HG02840 (cell line): ENCODE measurements at regions not wholly inside any gene's neighbourhood (a gene's known extent, or its start where the extent isn't known, plus 50 kb on each side); places are given as distances from the start of the nearest gene placed in this dataset.

ENCODE experiments used
- ATAC-seq: cut with Tn5 transposase; IDR thresholded peaks from one replicate; pipeline ENCODE4 v1.9.1; 2021; ENCODE audit warnings: mild to moderate bottlenecking, moderate library complexity, moderate number of reproducible peaks; ENCODE audit not compliant: unreplicated experiment, low FRiP score

- ATAC-seq = no peak
Observed at GRCh38 chr15:97875513-97876280, 84.8 kb upstream of the ARRDC4 start.

- ATAC-seq = no peak
Observed at GRCh38 chr15:97876281-97876675, 84.2 kb upstream of the ARRDC4 start.

GRCh38 chr15:97881346-97881965, 79.0 kb upstream of the ARRDC4 start:
- no peak for ATAC-seq

GRCh38 chr15:97884513-97885131, 75.9 kb upstream of the ARRDC4 start:
- ATAC-seq = no peak

GRCh38 chr15:97890307-97890706, 70.2 kb upstream of the ARRDC4 start:
- no peak for ATAC-seq

GRCh38 chr15:97892167-97892938, 68.2 kb upstream of the ARRDC4 start:
- ATAC-seq = no peak

- no peak for ATAC-seq
Observed at GRCh38 chr15:97893967-97894366, 66.5 kb upstream of the ARRDC4 start.

GRCh38 chr15:97899981-97900380, 60.5 kb upstream of the ARRDC4 start:
- ATAC-seq = no peak

GRCh38 chr15:97902140-97902780, 58.2 kb upstream of the ARRDC4 start:
- ATAC-seq = no peak

GRCh38 chr15:97903560-97903959, 56.9 kb upstream of the ARRDC4 start:
- ATAC-seq = no peak

- no peak for ATAC-seq
Observed at GRCh38 chr15:97903971-97904572, 56.4 kb upstream of the ARRDC4 start.

- ATAC-seq = no peak
Observed at GRCh38 chr15:97909291-97909891, 51.1 kb upstream of the ARRDC4 start.
